ENCODE measurements at regions not wholly inside any gene's neighbourhood (a gene's known extent, or its start where the extent isn't known, plus 50 kb on each side); places are given as distances from the start of the nearest gene placed in this dataset.

- TF ChIP-seq THYN1 (CRISPR knock-in tag; IDR thresholded peaks at IDR 0.05; ENCODE audit: borderline replicate concordance, low read depth): no peak
- no peak for TF ChIP-seq JARID2 (CRISPR knock-in tag; IDR thresholded peaks at IDR 0.05; ENCODE audit: insufficient replicate concordance)
- no peak for TF ChIP-seq ZMAT3 (CRISPR knock-in tag; conservative IDR thresholded peaks at IDR 0.05)
Observed at GRCh38 chr13:97896446-97896845, 57.0 kb upstream of the IPO5 start (continued).

DNA sequence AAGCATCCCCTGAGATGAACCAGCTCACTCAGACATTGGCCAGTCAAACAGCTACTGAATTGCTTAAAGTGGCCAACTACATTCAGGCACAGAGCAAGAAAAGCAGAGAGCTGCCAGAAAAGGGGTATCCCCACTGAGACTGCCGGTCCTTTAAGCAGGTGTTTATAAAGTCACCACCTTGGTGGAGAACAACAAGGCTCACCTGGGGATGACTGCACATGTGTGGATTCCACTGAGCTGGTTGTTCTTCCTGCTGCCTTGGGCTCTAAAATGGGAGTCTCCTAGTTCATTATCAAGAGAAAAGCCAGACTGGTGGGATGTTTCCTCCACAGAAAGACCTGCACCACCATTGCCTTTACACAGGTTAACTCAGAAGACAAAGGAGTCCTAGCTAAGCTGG lies 51.8 kb upstream of the IPO5 start:
- DNase-seq (ENCODE audit: low spot score): no peak
- no peaks in the 10 kb centered on the region for H3K9me3 ChIP-seq (ENCODE audit: low read length)
- no peak overlapping the region for H3K9ac ChIP-seq (ENCODE audit: insufficient read depth, low read depth, low read length)
- H3K79me2 ChIP-seq (ENCODE audit: insufficient read depth, low read length): no peaks in the 10 kb centered on the region
- WGBS (ENCODE audit: low lambda C conversion rate): 0% methylated on average over 1 of the region's 1 CpG
- H3K4me1 ChIP-seq (ENCODE audit: insufficient read depth, low read length): no peaks in the 10 kb centered on the region
- H3K27me3 ChIP-seq (ENCODE audit: control insufficient read depth in 1 of 2, insufficient read depth in 2 of 2, low read length in 2 of 2): 0 out of 5 replicates have a peak, but pooled peaks cover 0 to 1% of the 10 kb centered on the region in 2 experiments
- ChIA-PET POLR2A (no interaction called here), CTCF (ENCODE audit: low intra/inter-chr PET ratio, low total read pairs) (no interaction called here)
- H3K36me3 ChIP-seq (replicated peaks in 1 of 2; ENCODE audit: control insufficient read depth in 1 of 2, insufficient read depth in 2 of 2, low read length in 2 of 2): no peaks in the 10 kb centered on the region
- no peak for FAIRE-seq
- H4K20me1 ChIP-seq (ENCODE audit: insufficient read depth, low read length): no peaks in the 10 kb centered on the region
- H3K4me3 ChIP-seq (replicated peaks in 1 of 3; ENCODE audit: insufficient read depth in 1 of 3, low read depth in 2 of 3, low read length in 3 of 3): no peak overlapping the region
- no TSS peak for BruUV-seq (replicated peaks)
- no peak overlapping the region for H3K27ac ChIP-seq (ENCODE audit: extremely low read length, insufficient read depth, low read length)
- TF ChIP-seq PHF21A (CRISPR knock-in tag; IDR thresholded peaks at IDR 0.05) (no peak), SCMH1 (CRISPR knock-in tag; IDR thresholded peaks at IDR 0.05; ENCODE audit: borderline replicate concordance) (no peak), YEATS4 (CRISPR knock-in tag; IDR thresholded peaks at IDR 0.05; ENCODE audit: borderline replicate concordance) (no peak), NFE2L1 (CRISPR knock-in tag; IDR thresholded peaks at IDR 0.05; ENCODE audit: borderline replicate concordance) (no peak), KLF15 (CRISPR knock-in tag; IDR thresholded peaks at IDR 0.05; ENCODE audit: borderline replicate concordance) (no peak), FOXO4 (CRISPR knock-in tag; conservative IDR thresholded peaks at IDR 0.05) (no peak), ZSCAN30 (CRISPR knock-in tag; IDR thresholded peaks at IDR 0.05) (no peak), ZSCAN22 (CRISPR knock-in tag; IDR thresholded peaks at IDR 0.05) (no peak), ZNF7 (CRISPR knock-in tag; IDR thresholded peaks at IDR 0.05) (no peak), POLR2AphosphoS2 (IDR thresholded peaks at IDR 0.05; ENCODE audit: low read depth, low read length) (no peak)
- TF ChIP-seq, protein P1, sequence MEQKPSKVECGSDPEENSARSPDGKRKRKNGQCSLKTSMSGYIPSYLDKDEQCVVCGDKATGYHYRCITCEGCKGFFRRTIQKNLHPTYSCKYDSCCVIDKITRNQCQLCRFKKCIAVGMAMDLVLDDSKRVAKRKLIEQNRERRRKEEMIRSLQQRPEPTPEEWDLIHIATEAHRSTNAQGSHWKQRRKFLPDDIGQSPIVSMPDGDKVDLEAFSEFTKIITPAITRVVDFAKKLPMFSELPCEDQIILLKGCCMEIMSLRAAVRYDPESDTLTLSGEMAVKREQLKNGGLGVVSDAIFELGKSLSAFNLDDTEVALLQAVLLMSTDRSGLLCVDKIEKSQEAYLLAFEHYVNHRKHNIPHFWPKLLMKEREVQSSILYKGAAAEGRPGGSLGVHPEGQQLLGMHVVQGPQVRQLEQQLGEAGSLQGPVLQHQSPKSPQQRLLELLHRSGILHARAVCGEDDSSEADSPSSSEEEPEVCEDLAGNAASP (CRISPR knock-in tag; IDR thresholded peaks at IDR 0.05; ENCODE audit: borderline replicate concordance): no peak
- TF ChIP-seq, protein P2, sequence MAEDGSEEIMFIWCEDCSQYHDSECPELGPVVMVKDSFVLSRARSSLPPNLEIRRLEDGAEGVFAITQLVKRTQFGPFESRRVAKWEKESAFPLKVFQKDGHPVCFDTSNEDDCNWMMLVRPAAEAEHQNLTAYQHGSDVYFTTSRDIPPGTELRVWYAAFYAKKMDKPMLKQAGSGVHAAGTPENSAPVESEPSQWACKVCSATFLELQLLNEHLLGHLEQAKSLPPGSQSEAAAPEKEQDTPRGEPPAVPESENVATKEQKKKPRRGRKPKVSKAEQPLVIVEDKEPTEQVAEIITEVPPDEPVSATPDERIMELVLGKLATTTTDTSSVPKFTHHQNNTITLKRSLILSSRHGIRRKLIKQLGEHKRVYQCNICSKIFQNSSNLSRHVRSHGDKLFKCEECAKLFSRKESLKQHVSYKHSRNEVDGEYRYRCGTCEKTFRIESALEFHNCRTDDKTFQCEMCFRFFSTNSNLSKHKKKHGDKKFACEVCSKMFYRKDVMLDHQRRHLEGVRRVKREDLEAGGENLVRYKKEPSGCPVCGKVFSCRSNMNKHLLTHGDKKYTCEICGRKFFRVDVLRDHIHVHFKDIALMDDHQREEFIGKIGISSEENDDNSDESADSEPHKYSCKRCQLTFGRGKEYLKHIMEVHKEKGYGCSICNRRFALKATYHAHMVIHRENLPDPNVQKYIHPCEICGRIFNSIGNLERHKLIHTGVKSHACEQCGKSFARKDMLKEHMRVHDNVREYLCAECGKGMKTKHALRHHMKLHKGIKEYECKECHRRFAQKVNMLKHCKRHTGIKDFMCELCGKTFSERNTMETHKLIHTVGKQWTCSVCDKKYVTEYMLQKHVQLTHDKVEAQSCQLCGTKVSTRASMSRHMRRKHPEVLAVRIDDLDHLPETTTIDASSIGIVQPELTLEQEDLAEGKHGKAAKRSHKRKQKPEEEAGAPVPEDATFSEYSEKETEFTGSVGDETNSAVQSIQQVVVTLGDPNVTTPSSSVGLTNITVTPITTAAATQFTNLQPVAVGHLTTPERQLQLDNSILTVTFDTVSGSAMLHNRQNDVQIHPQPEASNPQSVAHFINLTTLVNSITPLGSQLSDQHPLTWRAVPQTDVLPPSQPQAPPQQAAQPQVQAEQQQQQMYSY (CRISPR knock-in tag; IDR thresholded peaks at IDR 0.05): no peak
- in situ Hi-C loops (cut with HindIII; ENCODE audit: extremely low pct_ligation_motif_present, low pct_unique_long_range_greater_than_20kb): no loop called here
- no peak for ATAC-seq
- no peak overlapping the region for H2AFZ ChIP-seq (ENCODE audit: low read length)
- intact Hi-C loops (cut with micrococcal nuclease; ENCODE audit: unreplicated experiment): no loop called here
- no peak overlapping the region for H3K4me2 ChIP-seq (ENCODE audit: low read depth, low read length)
